ENCODE measurements at regions not wholly inside any gene's neighbourhood (a gene's known extent, or its start where the extent isn't known, plus 50 kb on each side); places are given as distances from the start of the nearest gene placed in this dataset.

- TF ChIP-seq EZH2 (IDR thresholded peaks at IDR 0.05; ENCODE audit: borderline replicate concordance, low read depth, low read length, poor library complexity, severe bottlenecking): no peak
- TF ChIP-seq CTCF (conservative IDR thresholded peaks at IDR 0.05; ENCODE audit: low read depth, low read length): no peak
Observed at GRCh38 chr7:121744319-121744718, 128.6 kb upstream of the PTPRZ1 start.

Data from A673 (cell line).